NCI-H226 (cell line): ENCODE measurements at regions not wholly inside any gene's neighbourhood (a gene's known extent, or its start where the extent isn't known, plus 50 kb on each side); places are given as distances from the start of the nearest gene placed in this dataset.

ENCODE experiments used
- DNase-seq: peaks from one replicate; pipeline ENCODE4 v3.0.0-alpha.2; 2015

DNA sequence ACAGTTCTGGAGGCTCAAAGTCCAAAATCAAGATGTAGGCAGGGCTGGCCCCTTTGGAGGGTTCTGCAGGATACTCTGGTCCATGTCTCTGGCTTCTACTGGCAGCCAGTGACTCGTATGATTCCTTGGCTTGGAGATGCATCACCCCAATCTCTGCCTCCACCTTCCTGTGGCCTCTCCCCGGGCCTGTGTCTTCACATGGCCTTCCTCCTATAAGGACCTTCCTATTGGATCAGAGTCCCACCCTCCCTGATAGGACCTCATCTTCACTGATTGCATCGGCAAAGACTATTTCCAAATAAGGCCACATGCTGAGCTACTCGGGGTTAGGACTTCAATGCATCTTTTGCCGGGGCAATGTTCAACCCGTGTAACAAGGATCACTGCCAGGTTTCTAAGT is 509.0 kb downstream of the CD83 start:
- DNase-seq: no peak

GRCh38 chr6:14630016-14630415 is 512.4 kb downstream of the CD83 start:
- no peak for DNase-seq

- no peak for DNase-seq
Measured at GRCh38 chr6:14633479-14633878, 515.9 kb downstream of the CD83 start.

DNA sequence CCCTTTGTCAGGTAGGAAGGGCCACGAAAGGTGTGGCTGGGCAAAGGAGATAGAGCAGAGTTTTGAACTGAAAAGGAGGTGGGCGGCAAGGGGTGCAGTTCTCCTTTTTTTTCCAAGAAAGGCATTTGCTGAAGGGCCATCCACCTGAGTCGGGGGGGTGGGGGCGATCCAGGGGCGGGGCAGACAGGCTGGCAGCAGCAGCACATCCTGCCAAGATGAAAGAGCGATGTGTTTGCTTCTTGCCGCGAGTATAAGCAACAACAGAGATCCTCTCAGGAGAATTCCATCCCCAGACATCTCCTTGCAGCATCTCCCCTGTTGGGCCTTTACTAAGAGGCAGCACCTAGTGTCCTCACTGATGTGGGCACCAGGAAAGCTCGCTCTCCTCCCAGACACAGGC is 516.5 kb downstream of the CD83 start:
- DNase-seq: no peak

DNA sequence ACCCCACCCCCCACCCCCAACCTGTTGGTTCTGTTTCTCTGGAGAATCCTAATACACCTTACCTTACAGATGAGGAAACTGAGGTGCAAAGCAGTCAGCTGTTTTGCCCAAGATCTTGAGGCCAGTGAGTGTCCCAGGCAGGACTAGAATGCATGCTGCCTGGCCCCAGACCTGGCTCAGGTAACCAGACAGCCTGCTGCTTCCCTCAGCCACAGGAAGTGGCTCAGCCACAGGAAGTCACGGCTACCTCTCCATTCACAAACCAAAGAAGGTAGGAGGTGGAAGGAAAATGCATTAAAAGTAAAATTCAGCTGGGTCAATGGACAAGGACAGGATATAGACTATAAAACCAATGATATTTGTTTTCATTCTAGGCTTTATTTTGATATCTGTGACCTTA is 517.6 kb downstream of the CD83 start:
- no peak for DNase-seq

DNA sequence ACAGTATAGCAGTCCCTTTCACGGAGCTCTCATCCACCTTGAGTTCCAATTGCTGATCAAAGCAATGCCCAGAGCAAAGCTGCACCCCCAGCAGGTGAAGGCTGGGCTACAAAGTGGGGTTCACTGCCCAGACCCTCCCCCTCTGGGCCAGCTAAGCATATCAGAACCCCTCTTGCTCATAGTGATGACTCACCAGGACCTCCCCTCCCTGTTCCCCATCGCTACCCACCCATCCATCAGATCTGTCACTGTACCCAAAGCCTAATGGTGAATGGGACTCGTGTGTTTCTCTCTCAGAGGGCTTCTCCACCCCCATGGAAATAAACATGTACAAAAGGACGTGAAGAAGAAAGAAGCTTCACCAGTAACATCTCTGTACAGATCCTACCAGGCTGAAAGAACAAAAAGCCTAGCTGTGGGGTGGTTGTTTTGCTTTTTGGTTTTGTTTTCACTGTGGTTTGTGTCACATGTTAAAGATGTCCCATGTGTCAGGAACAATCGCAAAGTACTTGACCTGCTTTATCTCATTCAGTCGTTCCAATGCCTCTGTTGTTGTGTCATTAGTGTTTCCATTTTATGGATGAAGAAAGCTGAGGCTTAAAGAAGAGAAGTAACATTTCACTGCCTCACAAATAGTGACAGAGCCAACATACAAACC is 518.5 kb downstream of the CD83 start:
- no peak for DNase-seq

GRCh38 chr6:14638435-14638905 is 520.9 kb downstream of the CD83 start:
- no peak for DNase-seq

- no peak for DNase-seq
Measured at GRCh38 chr6:14638906-14639761, 521.6 kb downstream of the CD83 start.

- DNase-seq: no peak
Measured at GRCh38 chr6:14639983-14640599, 522.5 kb downstream of the CD83 start.

- DNase-seq: no peak
Measured at GRCh38 chr6:14640631-14641030, 523.1 kb downstream of the CD83 start.

DNA sequence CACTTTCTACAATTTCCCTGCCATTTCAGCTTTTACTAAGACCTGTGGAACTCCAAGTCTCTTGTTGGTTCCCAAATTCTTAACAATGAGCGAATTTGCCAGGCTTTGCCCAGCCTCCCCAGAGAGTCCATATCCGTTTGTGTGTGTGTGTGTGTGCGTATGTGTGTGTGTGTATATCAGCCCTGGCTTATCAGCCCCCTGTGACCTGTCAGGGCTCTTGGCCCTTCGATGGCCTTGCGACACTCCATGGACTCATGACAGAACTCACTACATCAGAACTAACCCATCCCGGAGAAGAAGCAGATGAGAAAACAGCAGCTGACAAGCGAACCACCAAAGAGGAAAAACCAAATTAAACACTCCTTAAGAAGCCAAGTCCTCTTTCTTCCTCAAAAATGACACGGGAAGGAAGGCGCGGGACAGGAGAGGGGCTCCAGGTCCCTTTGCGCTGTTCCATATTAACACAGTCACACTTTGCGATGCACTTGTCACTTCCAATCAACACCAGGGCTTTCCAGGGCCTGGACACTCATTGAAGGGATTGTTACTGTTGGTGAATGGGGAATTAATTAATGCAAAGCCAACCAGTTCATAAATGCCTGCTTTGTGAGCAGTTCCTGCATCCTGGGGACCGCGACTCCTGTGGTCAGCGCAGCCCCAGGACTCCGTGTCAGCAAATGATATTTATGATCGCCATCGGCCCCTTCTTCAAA is 524.0 kb downstream of the CD83 start:
- DNase-seq: no peak

- DNase-seq: no peak
Measured at GRCh38 chr6:14642136-14642505, 524.5 kb downstream of the CD83 start.

- no peak for DNase-seq
Measured at GRCh38 chr6:14642842-14643241, 525.3 kb downstream of the CD83 start.

DNA sequence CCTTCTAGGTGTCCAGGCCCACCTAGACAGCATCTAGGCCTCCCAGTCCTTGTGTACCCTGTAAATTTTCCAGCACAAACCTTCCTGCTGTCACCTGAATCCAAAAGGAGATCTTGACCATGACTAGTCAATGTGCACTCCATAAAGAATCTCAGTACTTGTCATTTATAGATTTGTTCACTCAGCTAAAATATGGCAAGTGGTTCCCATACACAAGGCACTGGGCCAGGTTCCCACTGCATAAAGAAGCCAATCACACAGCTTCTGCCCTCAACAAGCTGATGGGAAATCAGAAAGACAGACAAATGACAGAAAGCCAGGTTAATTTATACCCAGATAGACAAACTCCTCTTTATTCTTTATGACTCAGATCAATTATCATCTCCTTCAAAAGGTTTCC is 526.8 kb downstream of the CD83 start:
- no peak for DNase-seq

- no peak for DNase-seq
Measured at GRCh38 chr6:14645221-14645620, 527.6 kb downstream of the CD83 start.

DNA sequence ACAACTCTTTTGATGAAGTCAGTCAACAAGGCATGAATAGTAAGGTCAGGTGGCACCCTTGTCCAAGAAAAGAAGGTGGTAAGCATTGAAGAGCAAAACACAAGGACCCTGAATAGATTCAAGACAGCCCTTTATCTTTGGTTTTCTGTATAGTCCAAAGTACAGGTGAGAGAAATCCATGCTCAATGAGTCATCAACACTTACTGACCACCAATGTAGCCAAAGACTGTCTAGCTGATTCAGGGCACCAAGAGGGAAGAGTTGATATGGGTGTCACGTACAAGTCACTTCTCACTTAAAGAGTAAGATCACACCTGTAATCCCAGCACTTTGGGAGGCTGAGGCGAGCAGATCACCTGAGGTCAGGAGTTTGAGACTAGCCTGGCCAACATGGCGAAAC is 528.3 kb downstream of the CD83 start:
- DNase-seq: no peak

DNA sequence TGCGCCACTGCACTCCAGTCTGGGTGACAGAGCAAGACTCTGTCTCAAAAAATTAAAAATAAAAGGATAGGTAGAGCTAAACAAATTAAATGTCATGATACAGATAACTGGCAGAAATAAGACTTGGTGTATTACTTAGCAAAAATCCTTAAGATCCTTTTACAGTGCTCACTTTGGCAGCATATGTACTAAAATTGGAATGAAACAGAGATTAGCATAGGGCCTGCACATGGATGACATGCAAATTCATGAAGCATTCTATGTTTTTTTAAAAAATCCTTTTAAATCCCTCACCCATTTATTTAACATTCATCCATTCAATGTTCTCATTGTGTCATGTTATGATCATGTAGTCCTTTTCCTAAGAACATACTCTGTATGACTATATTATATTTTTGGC is 528.8 kb downstream of the CD83 start:
- no peak for DNase-seq

- DNase-seq: no peak
Measured at GRCh38 chr6:14647357-14647756, 529.8 kb downstream of the CD83 start.

GRCh38 chr6:14652536-14652935 is 535.0 kb downstream of the CD83 start:
- DNase-seq: no peak

GRCh38 chr6:14655201-14656061 is 537.9 kb downstream of the CD83 start:
- DNase-seq: no peak

DNA sequence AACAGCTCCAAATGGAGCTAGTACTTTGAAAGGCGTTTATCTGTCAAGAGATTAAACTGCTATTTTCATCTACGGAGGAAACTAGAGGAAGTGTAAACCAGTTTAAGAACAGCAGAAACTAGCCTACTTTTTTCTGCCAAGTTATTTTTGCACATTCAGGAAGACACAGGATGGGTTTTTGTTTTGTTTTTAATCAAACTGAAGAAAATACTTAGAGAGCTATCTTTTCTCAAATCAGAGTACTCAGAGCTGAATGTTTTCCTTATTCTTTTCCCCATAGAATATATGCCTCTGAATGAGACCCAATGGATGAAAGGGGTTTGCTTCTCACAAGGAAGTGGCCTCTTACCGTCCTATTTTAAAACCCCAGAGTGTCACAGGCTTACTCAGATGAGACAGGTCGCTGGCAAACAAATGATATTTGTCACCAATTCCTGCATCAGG is 538.5 kb downstream of the CD83 start:
- DNase-seq: no peak

DNA sequence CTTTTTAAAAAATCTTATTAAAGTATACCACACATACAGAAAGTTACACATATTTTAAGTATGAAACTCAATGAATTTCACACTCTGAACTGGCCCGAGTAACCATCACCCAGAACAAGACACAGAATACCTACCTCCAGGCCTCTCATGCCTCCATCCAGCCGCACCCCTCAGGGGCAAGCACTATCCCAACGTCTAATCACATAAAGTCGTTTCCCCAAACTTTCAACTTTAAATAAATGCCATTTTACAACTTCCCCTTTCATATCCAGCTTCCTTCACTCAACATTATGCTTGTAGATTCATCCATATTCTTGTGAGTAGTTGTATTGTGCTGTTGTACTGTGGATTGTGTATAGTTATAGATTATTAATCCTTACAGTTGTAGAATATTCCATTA is 539.1 kb downstream of the CD83 start:
- no peak for DNase-seq
